ENCODE measurements at regions not wholly inside any gene's neighbourhood (a gene's known extent, or its start where the extent isn't known, plus 50 kb on each side); places are given as distances from the start of the nearest gene placed in this dataset.
A peak's percentile ranks its signal among the peaks of the same experiment; 100 is the strongest.
"Not testable (repeated sequence)": the region's sequence is repeated elsewhere in the genome, so short reads cannot be mapped to it uniquely, and the experiment has no call there.

DNA sequence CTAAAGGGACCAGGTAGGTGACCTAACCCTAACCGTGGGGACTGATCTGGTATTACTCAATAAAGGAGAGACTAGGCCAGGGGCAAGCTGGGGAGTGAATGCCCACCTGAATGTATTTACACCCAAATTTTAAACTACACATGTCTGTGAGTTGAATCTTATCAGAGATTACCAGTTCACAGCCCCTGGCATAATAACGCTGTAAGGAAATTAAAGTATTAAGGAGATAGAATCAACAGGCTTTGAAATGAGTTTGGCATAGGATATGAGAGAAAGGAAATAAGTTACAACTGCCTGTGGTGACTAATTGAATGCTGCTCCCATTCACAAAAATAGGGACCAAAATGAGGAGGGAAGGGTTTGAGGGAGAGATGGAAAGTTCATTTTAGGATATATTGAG lies 593.3 kb downstream of the CSNK1G3 start:
- DNase-seq (ENCODE audit: low spot score), result no peak

DNA sequence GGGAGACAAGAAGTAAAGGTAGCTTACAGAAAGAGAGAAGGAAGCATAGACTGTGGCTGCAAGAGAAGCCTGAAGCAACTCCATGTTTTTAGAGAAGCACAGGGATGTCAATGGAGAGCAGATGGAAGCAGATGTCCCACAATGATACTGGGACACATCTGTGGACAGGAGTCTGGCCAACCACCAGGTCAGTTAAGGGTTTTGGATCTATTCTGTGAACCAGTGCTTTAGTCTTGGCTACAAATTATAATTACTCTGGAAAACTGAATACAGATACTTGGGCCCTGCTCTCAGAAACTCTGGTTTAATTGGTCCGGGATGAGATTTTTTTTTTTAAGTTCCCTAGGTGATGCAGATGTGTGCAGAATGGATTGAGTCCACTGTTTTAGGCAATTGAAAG lies 592.8 kb downstream of the CSNK1G3 start:
- DNase-seq (ENCODE audit: low spot score), result no peak

DNA sequence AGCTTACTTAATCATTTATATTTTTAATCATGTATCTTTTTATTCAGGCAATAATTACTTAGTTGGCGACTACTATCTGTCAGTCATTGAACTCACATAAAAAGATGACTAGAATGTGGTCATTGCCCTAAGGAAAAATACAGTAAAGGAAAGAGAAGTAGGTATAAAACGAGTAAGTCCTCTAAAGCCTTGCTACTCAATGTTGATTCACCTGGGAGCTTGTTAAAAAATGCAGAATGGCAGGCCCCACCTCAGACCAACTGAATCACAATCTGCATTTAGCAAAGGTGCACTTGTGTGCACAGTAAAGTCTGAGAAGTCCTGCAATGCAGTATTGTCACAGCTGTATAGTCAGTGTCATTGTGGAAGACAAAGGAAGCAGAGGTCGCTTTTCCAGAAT lies 592.4 kb downstream of the CSNK1G3 start:
- no peak for DNase-seq (ENCODE audit: low spot score)

DNA sequence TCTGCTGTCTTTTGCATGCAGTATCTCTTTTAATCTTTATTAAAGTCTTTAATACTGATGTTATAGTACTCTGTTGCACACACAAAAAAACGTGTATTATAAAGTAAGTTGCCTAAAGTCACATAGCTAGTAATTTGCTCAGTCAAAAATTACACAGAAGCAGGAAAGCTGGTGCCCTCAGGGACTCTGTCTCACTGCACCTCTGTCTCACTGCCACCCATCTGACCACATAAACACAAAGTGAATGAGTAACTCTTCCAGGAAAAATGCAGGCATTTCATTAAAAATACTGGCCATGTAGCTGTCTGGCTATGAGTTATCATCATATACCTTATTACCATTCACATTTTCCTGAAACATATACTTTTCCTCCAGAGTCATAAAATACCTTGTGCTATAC lies 591.7 kb downstream of the CSNK1G3 start:
- DNase-seq (ENCODE audit: low spot score), result peak; percentile 0

DNA sequence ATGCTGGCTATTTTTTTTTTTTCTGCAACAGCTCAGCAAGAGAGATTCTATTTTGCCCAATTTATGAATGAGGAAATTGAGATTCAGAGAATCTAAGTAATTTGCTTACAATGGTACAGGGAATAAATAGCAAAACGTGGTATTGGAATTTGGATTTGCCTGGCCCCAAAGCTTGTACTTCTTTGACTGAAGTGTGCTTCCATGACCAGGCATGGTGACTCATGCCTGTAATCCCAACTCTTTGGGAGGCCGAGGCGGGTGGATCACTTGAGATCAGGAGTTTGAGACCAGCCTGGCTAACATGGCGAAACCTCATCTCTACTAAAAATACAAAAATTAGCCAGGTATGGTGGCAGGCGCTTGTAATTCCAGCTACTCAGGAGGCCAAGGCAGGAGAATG lies 591.1 kb downstream of the CSNK1G3 start:
- not testable (repeated sequence) for DNase-seq (ENCODE audit: low spot score)

DNA sequence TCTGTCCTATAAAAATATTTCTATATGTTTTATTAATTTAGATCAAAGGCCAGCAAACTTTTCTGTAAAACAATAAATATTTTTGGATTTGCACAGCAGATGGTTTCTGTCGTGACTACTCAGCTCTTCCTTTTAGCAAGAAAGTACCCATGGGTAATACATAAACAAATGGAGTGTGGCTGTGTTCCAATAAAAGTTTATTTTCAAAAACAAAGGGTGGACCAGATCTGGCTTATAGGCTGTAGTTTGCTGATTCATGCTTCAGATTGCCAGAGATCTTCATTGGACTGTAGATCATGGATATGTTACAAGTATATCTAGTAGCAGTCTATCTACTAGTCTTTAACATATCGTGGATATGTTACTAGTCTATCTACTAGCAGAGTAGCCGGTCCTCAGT lies 590.5 kb downstream of the CSNK1G3 start:
- DNase-seq (ENCODE audit: low spot score), result no peak

DNA sequence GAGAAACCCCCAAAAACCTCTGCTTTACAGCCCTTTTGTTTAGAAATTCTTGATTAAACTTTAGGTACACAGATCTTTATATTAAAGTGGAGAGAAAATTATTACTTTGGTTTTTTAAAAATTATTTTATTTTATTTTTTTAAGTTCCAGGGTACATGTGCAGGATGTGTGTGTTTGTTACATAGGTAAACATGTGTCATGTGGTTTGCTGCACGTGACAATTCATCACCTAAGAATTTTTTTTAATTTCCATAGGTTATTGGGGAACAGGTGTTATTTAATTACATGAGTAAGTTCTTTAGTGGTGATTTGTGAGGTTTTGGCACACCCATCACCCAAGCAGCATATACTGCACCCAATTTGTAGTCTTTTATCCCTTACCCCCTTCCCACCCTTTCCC lies 581.7 kb downstream of the CSNK1G3 start:
- no peak for DNase-seq (ENCODE audit: low spot score)

DNA sequence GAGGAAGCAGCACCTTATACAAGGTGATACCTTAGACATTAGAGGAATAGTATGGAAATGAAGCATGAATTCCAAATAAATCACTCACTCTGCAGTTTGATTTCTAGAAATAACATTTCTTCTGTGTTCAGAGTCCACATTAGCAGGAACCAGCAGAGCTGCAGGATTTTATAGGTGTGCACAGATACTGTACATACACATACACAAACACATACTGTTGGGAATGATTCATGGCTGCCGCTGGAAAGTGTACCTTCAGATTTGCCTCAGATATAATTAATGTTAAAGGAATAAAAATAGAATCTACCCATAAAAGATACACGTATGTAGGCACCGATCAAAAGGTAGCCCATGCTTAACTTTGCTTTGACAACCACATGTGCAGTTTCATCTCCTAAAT lies 578.1 kb downstream of the CSNK1G3 start:
- DNase-seq (ENCODE audit: low spot score), result no peak

DNA sequence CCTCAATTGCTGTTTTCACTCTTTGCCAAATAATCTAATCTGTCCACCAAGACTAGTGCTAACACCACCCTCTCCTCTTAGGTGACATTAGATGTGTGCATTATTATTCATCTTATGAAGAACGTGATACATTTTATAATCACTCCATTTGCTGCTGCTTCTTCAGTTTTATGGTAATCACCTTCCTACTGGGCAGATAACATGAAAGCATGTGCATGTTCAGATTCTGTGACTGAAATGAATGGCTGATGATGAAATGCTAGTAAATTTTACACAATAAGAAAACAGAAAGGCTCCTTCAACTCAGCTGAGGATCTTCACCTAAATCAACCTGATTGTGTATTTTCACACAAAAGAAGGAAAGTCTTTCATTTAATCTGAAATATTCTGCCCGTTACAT lies 577.6 kb downstream of the CSNK1G3 start:
- DNase-seq (ENCODE audit: low spot score), result no peak

DNA sequence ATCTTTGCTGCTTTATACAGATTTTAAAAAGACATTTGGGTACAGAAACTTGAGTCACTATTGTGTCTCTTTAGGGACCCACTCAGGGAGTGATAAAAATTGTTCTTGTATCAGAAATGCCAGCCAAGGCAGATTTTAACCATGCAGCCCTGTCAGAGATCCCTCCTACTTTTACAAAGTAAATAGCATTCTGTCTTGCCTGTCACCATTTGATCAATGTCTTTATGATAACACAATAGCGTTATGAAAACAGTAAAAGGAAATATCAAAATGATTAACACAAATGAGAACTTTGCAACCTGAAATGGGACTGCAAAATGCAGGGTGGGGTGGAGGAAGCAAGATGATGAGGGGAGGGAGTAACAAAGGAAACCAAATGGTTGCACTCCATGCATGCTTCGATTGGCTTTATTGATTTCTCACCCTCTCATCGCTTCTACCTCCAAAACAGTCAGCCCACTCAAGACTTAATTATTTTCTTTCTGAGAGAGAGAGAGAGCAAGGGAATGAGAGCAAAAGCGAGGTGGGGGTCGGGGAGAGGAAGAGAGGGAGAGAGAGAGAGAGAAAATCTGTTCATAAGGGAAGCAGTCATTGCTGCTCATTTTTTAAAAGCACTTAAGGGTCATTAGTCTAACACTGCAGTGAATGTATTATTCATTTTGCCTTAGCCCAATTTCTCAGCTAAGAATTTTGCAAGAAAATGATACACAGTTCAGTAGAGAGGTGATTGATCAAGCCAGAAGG lies 576.5 kb downstream of the CSNK1G3 start:
- DNase-seq (ENCODE audit: low spot score), result no peak

DNA sequence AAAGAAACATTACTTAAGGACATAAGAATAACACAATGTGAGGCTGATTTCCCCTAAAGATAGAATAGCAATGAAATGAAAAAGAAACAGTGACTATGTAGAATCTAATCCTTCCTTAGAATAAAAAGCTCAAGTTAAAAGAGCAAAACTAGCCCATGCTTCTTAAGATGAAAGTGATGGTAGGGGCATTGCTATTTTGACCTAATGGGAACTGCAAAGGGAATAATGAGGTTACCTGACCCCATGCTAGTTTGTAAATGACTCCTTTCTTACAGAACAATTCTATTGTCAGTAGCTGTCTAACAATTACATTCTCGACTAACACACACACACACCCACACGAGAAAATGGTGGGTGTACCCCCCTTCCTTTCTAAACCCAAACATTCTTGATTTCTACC lies 575.8 kb downstream of the CSNK1G3 start:
- DNase-seq (ENCODE audit: low spot score), result no peak

DNA sequence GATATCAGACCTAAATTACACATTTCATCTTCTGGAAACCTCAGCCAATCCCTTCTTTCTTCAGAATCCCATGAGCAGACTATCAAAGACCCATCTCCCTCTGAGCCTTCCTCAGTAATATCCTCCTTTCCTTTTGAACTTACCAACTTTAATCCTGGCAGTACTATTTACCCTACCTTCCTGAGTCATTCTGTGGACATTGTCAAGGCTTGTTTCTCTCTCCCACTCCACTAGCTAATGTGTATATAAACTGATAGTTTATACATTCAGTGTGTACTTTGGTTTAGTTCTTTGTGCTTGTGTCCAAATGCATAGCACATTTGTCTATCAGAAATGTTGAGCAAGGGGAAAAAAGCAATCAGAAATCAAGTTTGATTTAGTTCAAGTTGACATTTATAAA lies 568.3 kb downstream of the CSNK1G3 start:
- no peak for DNase-seq (ENCODE audit: low spot score)

DNA sequence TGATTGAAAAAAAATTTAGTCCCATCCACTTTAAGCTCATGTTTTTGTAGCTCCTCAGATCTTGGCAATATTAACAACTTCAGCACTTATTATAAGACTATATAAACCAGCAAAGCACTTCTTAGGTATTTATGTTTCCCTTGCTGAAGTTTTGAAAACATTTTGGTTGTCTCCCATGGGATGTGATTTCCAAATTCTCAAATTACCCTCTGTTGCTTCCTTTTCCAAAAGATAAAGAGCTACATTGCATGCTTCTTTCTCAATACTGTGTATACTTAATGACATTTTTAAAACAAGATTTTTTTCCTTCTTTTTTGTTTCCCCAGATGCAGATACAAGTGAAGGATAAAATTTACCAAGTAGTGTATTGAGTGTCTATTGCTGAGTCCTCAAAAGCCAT lies 567.1 kb downstream of the CSNK1G3 start:
- no peak for DNase-seq (ENCODE audit: low spot score)

DNA sequence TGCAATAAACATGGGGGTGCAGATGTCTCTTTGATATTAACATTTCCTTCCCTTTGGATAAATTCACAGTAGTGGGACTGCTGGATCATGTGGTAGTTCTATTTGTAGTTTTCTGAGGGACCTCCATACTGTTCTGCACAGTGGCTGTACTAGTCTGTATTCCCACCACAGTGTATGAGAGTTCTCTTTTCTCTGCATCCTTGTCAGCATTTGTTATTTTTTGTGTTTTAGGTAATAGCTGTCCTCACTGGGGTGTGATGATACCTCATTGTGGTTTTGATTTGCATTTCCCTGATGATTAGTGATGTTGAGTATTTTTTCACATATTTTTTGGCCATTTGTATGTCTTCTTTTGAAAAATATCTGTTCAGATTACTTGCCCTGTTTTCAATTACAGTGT lies 562.5 kb downstream of the CSNK1G3 start:
- no peak for DNase-seq (ENCODE audit: low spot score)

DNA sequence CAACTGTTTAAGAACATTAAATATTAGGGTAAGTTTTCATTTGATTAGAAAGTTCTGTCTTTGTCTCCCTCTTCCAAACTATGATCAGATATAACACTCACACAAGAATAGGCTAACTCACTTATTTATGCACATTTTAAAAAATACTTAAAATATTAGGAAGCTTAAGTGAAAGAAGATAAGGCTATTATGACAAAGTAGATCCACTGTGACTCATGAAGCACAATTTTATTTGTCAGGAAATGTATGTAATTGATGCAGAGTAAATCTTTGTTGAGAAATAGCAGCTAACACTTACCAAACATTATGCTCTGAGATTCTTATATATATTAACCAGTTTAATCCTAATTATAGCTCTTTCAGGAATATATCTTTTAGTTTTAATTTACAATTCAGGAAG lies 560.6 kb downstream of the CSNK1G3 start:
- DNase-seq (ENCODE audit: low spot score), result no peak

DNA sequence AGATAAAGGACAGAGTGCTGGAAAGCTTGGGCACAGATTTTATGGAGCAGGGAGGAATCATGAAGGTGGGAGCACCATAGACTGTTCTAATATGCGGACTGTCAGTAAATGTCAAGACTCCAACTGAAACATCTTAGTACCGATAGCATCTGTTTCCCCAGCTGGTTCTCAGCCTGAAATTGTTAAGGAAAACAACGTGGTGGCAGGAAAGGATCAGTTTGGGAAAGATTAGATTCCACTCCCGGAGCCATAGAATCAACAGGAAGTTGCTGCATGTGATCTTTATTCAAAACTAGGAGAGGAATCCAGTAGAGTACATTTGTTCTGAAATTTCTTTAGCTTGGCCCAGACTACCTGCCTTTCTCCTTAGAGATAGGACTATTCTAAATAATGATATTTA lies 559.1 kb downstream of the CSNK1G3 start:
- no peak for DNase-seq (ENCODE audit: low spot score)

DNA sequence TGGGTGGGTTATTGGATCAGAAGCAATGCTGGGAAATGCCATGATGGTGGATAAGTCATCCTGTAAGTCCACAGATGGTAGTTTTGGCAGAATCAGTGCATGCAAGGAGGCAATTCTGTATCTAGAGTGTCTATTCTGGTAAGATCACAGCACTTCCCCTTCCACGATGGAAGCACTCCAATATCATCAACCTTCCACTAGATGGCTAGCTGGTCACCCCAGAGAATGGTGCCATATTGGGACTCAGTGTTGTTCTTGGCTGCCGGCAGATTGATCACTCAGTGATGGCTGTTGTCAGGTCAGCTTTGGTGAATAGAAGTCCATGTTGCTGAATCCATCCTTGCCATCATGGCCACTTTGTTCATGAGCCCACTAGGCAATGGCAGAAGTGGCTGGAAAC lies 553.5 kb downstream of the CSNK1G3 start:
- no peak for DNase-seq (ENCODE audit: low spot score)

DNA sequence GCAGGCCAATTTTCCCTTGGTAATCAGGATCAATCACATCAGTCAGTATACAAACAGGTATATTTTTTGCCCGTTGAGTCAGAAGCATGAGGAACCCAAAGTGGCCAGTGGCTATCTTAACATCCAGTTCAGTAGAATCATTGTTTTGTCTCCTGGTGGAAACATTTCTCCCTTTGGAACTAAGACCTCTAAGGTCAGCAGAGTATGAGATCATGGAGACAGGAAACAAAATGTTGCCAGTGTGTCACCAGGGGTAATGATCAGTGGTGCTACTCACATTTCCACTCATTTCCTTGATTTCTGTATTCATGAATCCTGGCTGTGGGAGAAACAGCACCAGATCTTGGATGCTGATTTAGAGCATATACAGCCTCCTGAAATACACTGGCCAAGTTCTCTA lies 553.0 kb downstream of the CSNK1G3 start:
- no peak for DNase-seq (ENCODE audit: low spot score)

DNA sequence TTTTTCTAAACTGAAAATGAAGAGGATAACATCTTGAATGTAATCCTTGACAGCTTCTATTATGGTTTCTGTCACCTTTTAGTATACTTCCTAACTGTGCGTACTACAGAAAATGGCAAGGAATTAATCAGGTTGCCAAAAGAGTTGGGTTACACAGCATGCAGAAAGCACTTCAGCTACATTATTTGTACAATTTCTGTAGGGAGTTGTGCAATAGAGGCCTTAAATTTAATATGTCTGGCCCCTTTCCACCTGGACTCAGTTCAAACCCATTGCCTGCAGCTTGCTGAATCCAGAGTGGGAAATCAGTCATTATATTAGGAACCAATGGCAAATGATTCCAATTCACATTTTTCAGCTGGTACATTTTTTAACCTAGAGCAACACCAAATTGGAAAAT lies 549.7 kb downstream of the CSNK1G3 start:
- DNase-seq (ENCODE audit: low spot score), result no peak

DNA sequence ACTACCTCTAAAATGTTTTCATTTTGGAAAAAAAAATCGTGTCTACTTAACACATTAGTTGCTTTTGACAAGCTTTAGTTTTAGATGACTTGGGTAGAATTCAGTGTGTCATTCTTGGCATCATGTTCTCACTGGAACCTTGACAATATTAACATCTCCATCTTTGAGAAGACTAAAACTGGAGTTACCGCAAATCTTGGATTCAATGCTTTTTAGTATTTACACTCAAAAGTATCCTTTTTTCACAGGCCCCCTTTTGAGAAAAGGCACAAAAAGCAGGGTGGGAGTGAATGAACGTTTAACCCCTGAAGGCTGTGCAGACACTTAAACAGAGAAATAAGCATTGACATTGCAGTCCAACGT lies 549.1 kb downstream of the CSNK1G3 start:
- no peak for DNase-seq (ENCODE audit: low spot score)

DNA sequence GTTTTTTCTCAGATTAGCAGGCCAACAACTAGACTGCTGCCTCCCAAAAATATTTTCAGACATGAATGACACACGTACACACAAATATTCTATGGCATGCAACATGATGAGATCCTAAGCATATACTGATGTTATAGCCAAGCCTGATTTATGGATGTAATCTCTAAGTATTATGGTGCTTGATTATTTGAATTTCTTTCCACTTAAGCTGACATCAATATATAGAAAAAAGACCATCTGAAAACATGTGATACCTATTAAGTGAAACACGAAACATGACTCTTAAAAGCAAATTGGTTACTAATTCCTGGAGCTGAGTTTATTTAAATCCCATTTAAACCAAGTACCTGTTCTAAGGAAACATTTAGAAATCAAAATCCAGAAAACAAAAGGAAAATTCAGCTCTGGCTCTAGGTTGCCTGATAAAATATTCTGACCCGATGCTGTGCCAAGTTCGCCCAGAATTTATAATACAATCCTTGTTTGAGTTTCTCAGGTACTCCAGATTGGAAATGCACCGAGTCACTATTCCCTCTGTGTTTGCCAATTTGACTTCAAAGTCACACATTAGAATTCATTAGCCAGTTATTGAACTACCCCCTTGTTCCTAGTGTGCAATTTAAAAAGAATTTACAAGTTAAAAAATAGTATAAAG lies 548.6 kb downstream of the CSNK1G3 start:
- DNase-seq (ENCODE audit: low spot score), result no peak

DNA sequence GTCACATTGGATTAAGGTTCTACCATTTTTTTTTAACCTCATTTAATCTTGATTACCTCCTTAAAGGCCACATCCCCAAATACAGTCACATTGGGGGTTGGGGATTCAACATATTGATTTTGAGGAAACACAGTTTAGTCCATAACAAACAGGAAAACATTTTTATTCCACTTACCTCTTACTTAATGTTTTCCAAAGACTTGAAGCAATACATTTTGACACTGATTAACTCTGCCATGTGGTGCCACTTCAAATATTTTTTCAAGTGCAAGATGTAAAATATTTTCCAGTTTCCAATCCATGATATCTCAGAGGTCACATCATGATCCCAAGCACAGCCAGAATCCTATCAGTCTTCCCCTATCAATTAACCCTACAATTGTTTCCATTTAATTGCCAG lies 548.0 kb downstream of the CSNK1G3 start:
- DNase-seq (ENCODE audit: low spot score), result no peak

DNA sequence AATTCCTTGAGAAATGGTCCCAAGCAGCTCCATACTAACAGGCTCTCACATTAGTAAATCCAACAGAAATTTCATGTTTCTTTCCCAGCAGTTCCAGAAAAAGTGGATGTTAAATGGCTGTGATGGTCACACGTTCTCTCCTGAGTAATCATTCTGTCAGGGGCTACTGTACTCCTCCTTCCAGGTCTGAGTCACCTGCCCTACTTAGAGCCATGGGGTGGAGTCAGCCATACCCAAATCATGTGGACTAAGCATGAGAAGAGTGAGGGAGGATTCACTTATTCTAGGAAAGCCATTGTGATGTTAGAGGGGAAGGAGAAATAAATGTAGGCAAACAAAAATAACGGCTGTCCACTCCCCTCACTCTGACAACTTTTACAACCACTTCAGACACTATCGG lies 547.2 kb downstream of the CSNK1G3 start:
- DNase-seq (ENCODE audit: low spot score), result no peak

DNA sequence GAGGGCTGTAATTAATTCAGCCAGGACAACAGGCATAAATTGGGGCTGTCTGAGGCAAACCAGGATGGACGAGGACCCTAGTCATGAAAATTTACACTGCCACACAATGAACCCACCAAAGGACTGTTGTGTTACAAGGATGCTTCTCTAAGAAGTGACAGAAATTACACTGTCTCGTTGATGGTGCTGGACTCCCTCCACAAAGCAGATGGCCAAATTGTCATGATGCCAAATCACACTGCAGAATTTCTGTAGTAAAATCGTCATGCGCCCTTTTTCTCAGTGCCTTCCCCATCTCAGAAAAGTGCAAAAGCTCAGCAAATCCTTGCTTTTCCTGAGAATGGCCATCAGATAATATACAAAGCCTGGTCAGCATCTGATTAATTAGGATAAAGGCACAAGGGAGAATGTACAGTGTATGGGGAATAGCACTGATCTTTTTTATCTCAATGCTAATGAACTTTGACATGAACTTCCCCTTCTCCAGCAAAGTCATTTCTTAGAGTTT lies 545.8 kb downstream of the CSNK1G3 start:
- DNase-seq (ENCODE audit: low spot score), result no peak

Data from COLO829 (cell line).